Cardiac muscle cell (in vitro differentiated cells and primary cell): ENCODE measurements at regions not wholly inside any gene's neighbourhood (a gene's known extent, or its start where the extent isn't known, plus 50 kb on each side); places are given as distances from the start of the nearest gene placed in this dataset.
A peak's percentile ranks its signal among the peaks of the same experiment; 100 is the strongest.
"Not testable (repeated sequence)": the region's sequence is repeated elsewhere in the genome, so short reads cannot be mapped to it uniquely, and the experiment has no call there.

Source experiments
- DNase-seq, 2 donors: peaks; one replicate each; pipeline versions ENCODE4 v3.0.0 to v3.0.0-alpha.2; 2010 to 2017; ENCODE audit warnings: low read depth in 1 of 2, low spot score in 1 of 2
- H3K27ac ChIP-seq: fragments of 200-600 bp; sonication (generic); 2 replicates; pipeline ENCODE4 v1.5.1; 2016
- H3K27me3 ChIP-seq: fragments of 200-600 bp; sonication (generic); 2 replicates; pipeline ENCODE4 v1.6.0; 2016; ENCODE audit warnings: control low read depth
- H3K36me3 ChIP-seq: fragments of 200-600 bp; sonication (generic); 2 replicates; pipeline ENCODE4 v1.5.1; 2016; ENCODE audit warnings: control low read depth
- H3K4me1 ChIP-seq: fragments of 200-600 bp; sonication (generic); 2 replicates; pipeline ENCODE4 v1.8.1; 2017; ENCODE audit warnings: low read depth, mild to moderate bottlenecking, mixed run types
- H3K4me3 ChIP-seq: fragments of 200-600 bp; sonication (generic); 2 replicates; pipeline ENCODE4 v1.5.1; 2016; ENCODE audit warnings: mild to moderate bottlenecking
- H3K9me3 ChIP-seq: fragments of 200-600 bp; sonication (generic); 2 replicates; pipeline ENCODE4 v1.5.1; 2017; ENCODE audit warnings: low read depth, mild to moderate bottlenecking, control low read depth
- CTCF ChIP-seq: IDR thresholded peaks from 2 replicates; pipeline ENCODE4 v1.5.1; 2012; ENCODE audit warnings: low read depth, mild to moderate bottlenecking, low read length

- H3K4me3 ChIP-seq, result peak overlapping the region; percentile 18
- H3K36me3 ChIP-seq, H3K4me1 ChIP-seq, H3K9me3 ChIP-seq, H3K27ac ChIP-seq: not testable (repeated sequence)
- H3K27me3 ChIP-seq, result peaks cover 54% of the 10 kb centered on the region
- TF ChIP-seq CTCF, result peak; percentile 28
- DNase-seq, result peak; percentile 7 to 51
Observed at GRCh38 chr16:5239472-5240277, 142.1 kb upstream of the EEF2KMT start.

- Histone ChIP-seq H3K27ac (no peak overlapping the region), H3K36me3 (no peaks in the 10 kb centered on the region), H3K9me3 (no peaks in the 10 kb centered on the region), H3K4me3 (no peak overlapping the region), H3K4me1 (no peaks in the 10 kb centered on the region), H3K27me3 (peaks cover 29% of the 10 kb centered on the region)
- TF ChIP-seq CTCF, result no peak
- DNase-seq, result no peak
Observed at GRCh38 chr16:5235119-5235518, 137.5 kb upstream of the EEF2KMT start.

- no peak for DNase-seq
- no peaks in the 10 kb centered on the region for H3K4me1 ChIP-seq
- no peak overlapping the region for H3K27ac ChIP-seq
- TF ChIP-seq CTCF, result no peak
- no peaks in the 10 kb centered on the region for H3K36me3 ChIP-seq
- H3K4me3 ChIP-seq, result no peak overlapping the region
- no peaks in the 10 kb centered on the region for H3K9me3 ChIP-seq
- H3K27me3 ChIP-seq, result peaks cover 25% of the 10 kb centered on the region
Observed at GRCh38 chr16:5234295-5235050, 136.9 kb upstream of the EEF2KMT start.

GRCh38 chr16:5231246-5231759, 133.7 kb upstream of the EEF2KMT start:
- Histone ChIP-seq H3K4me3 (no peak overlapping the region), H3K27ac (no peak overlapping the region), H3K36me3 (no peaks in the 10 kb centered on the region), H3K9me3 (no peaks in the 10 kb centered on the region), H3K27me3 (peaks cover 3% of the 10 kb centered on the region), H3K4me1 (no peaks in the 10 kb centered on the region)
- DNase-seq, result no peak
- no peak for TF ChIP-seq CTCF

- no peaks in the 10 kb centered on the region for H3K36me3 ChIP-seq
- DNase-seq, result peak in 1 of 2 donors; percentile 52
- no peaks in the 10 kb centered on the region for H3K27me3 ChIP-seq
- H3K4me1 ChIP-seq, result no peaks in the 10 kb centered on the region
- H3K9me3 ChIP-seq, result no peaks in the 10 kb centered on the region
- H3K27ac ChIP-seq, result no peak overlapping the region
- H3K4me3 ChIP-seq, result no peak overlapping the region
- TF ChIP-seq CTCF, result no peak
Observed at GRCh38 chr16:5228369-5228768, 130.8 kb upstream of the EEF2KMT start.
